B cell (primary cell): ENCODE measurements at regions not wholly inside any gene's neighbourhood (a gene's known extent, or its start where the extent isn't known, plus 50 kb on each side); places are given as distances from the start of the nearest gene placed in this dataset.

Source experiments
- ATAC-seq: fragments of 200-7000 bp; cut with Tn5 transposase; one replicate; pipeline ENCODE4 v1.10.0; 2021; ENCODE audit warnings: low read depth, mild to moderate bottlenecking, moderate number of reproducible peaks, moderate library complexity
- CTCF ChIA-PET: fragments of 350-600 bp; sonication (Branson Sonifier 250); formaldehyde crosslinking; loops from one replicate; lab custom pipeline; 2021; ENCODE audit warnings: antibody characterized with exemption, inconsistent platforms; lab: Charles Lee
- POLR2A ChIA-PET: fragments of 350-600 bp; sonication (Branson Sonifier 250); formaldehyde crosslinking; loops from one replicate; lab custom pipeline; 2021; ENCODE audit warnings: antibody characterized with exemption; lab: Charles Lee
- DNase-seq: peaks from one replicate; pipeline ENCODE4 v3.0.0; 2013
- H2AFZ ChIP-seq: 2 replicates; pipeline ENCODE4 v1.6.1; 2012; ENCODE audit warnings: mild to moderate bottlenecking, low read depth, low read length; ENCODE audit not compliant: insufficient read depth, poor library complexity, severe bottlenecking
- H3K27ac ChIP-seq, 2 donors: 1 replicate in 1 of 2; 2 replicates in 1 of 2; pipeline ENCODE4 v1.5.1; 2012 to 2013; ENCODE audit warnings: low read length in 2 of 2, mild to moderate bottlenecking in 2 of 2, moderate library complexity in 1 of 2
- H3K27me3 ChIP-seq, 4 experiments: fragments of 200-600 bp in 1 of 4; sonication (generic) in 1 of 4; replicated peaks in 1 of 4; 1 replicate in 2 of 4; 2 replicates in 2 of 4; pipeline versions ENCODE4 v1.6.1 to v1.7.0; 2013 to 2016; ENCODE audit warnings: low read length in 3 of 4, mild to moderate bottlenecking in 2 of 4, mixed read lengths in 1 of 4, moderate library complexity in 1 of 4; ENCODE audit not compliant: insufficient read depth in 4 of 4, control insufficient read depth in 3 of 4; ENCODE audit errors: control extremely low read depth in 1 of 4
- H3K36me3 ChIP-seq, 2 experiments: replicated peaks in 1 of 2; 1 replicate in 1 of 2; 2 replicates in 1 of 2; pipeline versions ENCODE4 v1.6.1 to v1.7.1; 2013; ENCODE audit warnings: low read length in 1 of 2; ENCODE audit not compliant: insufficient read depth in 2 of 2, control insufficient read depth in 1 of 2; ENCODE audit errors: control extremely low read depth in 1 of 2, extremely low read depth in 1 of 2
- H3K4me1 ChIP-seq, 2 donors: fragments of 200-600 bp in 1 of 2; sonication (generic) in 1 of 2; 1 replicate in 1 of 2; 2 replicates in 1 of 2; pipeline versions ENCODE4 v1.5.1 to v1.6.1; 2013 to 2017; ENCODE audit warnings: low read length in 2 of 2; ENCODE audit not compliant: control insufficient read depth in 2 of 2, insufficient read depth in 2 of 2
- H3K4me2 ChIP-seq: replicated peaks from 2 replicates; pipeline ENCODE3; 2012; ENCODE audit warnings: mild to moderate bottlenecking, low read depth, low read length; ENCODE audit not compliant: poor library complexity, severe bottlenecking
- H3K4me3 ChIP-seq, 5 experiments: fragments of 200-600 bp in 1 of 5; sonication (generic) in 1 of 5; 1 replicate in 3 of 5; 2 replicates in 2 of 5; pipeline versions ENCODE4 v1.5.1 to v1.7.0; 2011 to 2016; ENCODE audit warnings: low read length in 4 of 5, mild to moderate bottlenecking in 4 of 5, low read depth in 2 of 5, control low read depth in 1 of 5, moderate library complexity in 1 of 5; ENCODE audit not compliant: insufficient read depth in 1 of 5; ENCODE audit errors: control extremely low read depth in 1 of 5, extremely low read depth in 1 of 5
- H3K79me2 ChIP-seq: fragments of 200-600 bp; sonication (generic); one replicate; pipeline ENCODE4 v1.6.0; 2016; ENCODE audit warnings: low read length; ENCODE audit not compliant: control insufficient read depth, insufficient read depth
- H3K9ac ChIP-seq: fragments of 200-600 bp; sonication (generic); 2 replicates; pipeline ENCODE4 v1.6.1; 2017; ENCODE audit warnings: mild to moderate bottlenecking, low read length, moderate library complexity
- H3K9me3 ChIP-seq, 3 donors: one replicate each; pipeline versions ENCODE4 v1.6.1 to v1.7.1; 2013; ENCODE audit warnings: low read length in 2 of 3; ENCODE audit not compliant: control insufficient read depth in 2 of 3, insufficient read depth in 1 of 3; ENCODE audit errors: control extremely low read depth in 1 of 3
- H4K20me1 ChIP-seq: 2 replicates; pipeline ENCODE4 v1.6.0; 2012; ENCODE audit warnings: mild to moderate bottlenecking, low read length; ENCODE audit not compliant: insufficient read depth, control insufficient read depth, poor library complexity, severe bottlenecking
- H3K27ac Mint-ChIP-seq: one replicate; pipeline ENCODE4 v1.8.0; 2021; ENCODE audit warnings: mixed read lengths
- H3K27me3 Mint-ChIP-seq: one replicate; pipeline ENCODE4 v1.8.0; 2021; ENCODE audit warnings: mixed read lengths
- H3K4me1 Mint-ChIP-seq: one replicate; pipeline ENCODE4 v1.8.0; 2021; ENCODE audit warnings: mixed read lengths
- H3K4me3 Mint-ChIP-seq: one replicate; pipeline ENCODE4 v1.8.0; 2021; ENCODE audit warnings: mixed read lengths
- H3K9me3 Mint-ChIP-seq: one replicate; pipeline ENCODE4 v1.8.0; 2022; ENCODE audit warnings: mixed read lengths; ENCODE audit not compliant: insufficient read depth
- EZH2 ChIP-seq: IDR thresholded peaks from 2 replicates; pipeline ENCODE4 v1.6.1; 2012; ENCODE audit warnings: borderline replicate concordance, low read depth, mild to moderate bottlenecking, moderate library complexity, low read length; ENCODE audit not compliant: insufficient read depth, poor library complexity, severe bottlenecking
- WGBS: methylation state at CpG from one replicate; pipeline ENCODE4 v1.1.5; 2013; ENCODE audit warnings: missing lambda C conversion rate; ENCODE audit not compliant: insufficient coverage; 5-methylcytosine and 5-hydroxymethylcytosine counted together
- intact Hi-C: fragments of 100-400 bp; cut with micrococcal nuclease; formaldehyde crosslinking; loops from one replicate; pipeline ENCODE4 v1.10.0; 2022
- TF ChIP-seq, protein P1 (sequence below): fragments of 200-600 bp; IDR thresholded peaks from one replicate; pipeline ENCODE4 v1.8.0; 2022; ENCODE audit warnings: antibody characterized with exemption, mild to moderate bottlenecking

DNA sequence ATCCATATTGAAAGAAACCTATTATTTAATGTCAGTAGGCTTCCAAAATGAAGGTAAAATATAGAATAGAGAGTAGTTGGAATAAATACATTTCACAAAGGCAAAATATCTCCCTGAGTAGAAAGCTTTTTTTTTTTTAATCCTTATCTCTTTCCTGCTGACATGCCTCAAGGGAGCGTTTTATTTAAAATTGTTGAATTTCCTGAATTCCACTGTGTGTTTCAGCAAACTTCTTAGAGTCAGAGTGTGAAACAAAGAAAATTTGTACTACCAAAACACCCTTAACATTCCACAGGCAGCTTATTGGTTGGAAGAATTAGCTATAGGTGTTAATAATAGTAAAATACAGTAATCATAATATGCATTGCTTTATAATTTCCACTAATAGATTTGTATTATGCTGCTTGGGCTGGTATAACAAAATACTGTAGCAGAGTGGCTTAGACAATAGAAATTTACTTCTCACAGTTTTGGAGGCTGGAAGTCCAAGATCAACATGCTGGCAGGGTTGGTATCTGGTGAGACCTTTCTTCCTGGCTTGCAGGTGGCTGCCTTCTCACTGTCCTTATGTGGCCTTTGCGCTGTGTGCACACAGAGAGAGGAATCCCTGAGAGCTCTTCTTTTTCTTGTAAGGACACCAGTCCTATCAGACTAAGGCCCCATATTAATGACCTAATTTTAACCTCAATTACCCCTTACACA lies 468.4 kb upstream of the C1orf87 start:
- ATAC-seq: no peak
- 80% methylated on average over 1 of the region's 2 CpGs for WGBS
- H3K79me2 ChIP-seq: no peaks in the 10 kb centered on the region
- H3K4me2 ChIP-seq: no peak overlapping the region
- intact Hi-C loops: no loop called here
- no peak overlapping the region for H2AFZ ChIP-seq
- peaks cover 2% of the 10 kb centered on the region for H3K9me3 Mint-ChIP-seq
- no peaks in the 10 kb centered on the region for H3K4me1 ChIP-seq
- DNase-seq: no peak
- H3K36me3 ChIP-seq: no peaks in the 10 kb centered on the region
- H3K4me3 ChIP-seq: no peak overlapping the region
- H3K9me3 ChIP-seq: peaks cover 0 to 4% (median 0%) of the 10 kb centered on the region in 3 donors
- H3K9ac ChIP-seq: no peak overlapping the region
- H3K27me3 ChIP-seq: no peaks in the 10 kb centered on the region
- CTCF ChIA-PET: no interaction called here
- no peak overlapping the region for H3K4me3 Mint-ChIP-seq
- no peak overlapping the region for H3K27ac ChIP-seq
- no peaks in the 10 kb centered on the region for H4K20me1 ChIP-seq
- POLR2A ChIA-PET: no interaction called here
- H3K27me3 Mint-ChIP-seq: no peaks in the 10 kb centered on the region
- no peak overlapping the region for H3K27ac Mint-ChIP-seq
- H3K4me1 Mint-ChIP-seq: no peaks in the 10 kb centered on the region
- TF ChIP-seq EZH2: no peak
- TF ChIP-seq, protein P1, sequence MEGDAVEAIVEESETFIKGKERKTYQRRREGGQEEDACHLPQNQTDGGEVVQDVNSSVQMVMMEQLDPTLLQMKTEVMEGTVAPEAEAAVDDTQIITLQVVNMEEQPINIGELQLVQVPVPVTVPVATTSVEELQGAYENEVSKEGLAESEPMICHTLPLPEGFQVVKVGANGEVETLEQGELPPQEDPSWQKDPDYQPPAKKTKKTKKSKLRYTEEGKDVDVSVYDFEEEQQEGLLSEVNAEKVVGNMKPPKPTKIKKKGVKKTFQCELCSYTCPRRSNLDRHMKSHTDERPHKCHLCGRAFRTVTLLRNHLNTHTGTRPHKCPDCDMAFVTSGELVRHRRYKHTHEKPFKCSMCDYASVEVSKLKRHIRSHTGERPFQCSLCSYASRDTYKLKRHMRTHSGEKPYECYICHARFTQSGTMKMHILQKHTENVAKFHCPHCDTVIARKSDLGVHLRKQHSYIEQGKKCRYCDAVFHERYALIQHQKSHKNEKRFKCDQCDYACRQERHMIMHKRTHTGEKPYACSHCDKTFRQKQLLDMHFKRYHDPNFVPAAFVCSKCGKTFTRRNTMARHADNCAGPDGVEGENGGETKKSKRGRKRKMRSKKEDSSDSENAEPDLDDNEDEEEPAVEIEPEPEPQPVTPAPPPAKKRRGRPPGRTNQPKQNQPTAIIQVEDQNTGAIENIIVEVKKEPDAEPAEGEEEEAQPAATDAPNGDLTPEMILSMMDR: no peak

DNA sequence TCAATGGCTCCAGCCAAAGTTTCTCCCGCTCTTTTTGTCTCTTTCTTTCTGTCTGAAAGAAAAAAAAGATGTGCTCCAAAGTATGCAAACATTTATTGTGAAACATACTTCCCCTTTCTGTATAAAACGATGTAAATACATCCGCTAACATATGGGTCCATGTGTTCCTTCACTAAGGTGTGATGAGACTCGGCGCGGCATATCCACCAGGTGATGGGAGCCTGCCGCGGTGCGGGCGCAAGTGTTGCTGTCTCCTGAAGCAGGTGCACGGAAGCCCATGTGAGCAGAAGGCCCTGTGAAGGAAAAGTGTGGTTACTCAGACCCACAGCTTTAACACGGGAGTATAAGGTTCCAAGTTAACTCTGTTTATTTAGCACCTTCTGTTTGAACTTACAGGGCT lies 466.6 kb upstream of the C1orf87 start:
- Histone ChIP-seq H3K4me3 (no peak overlapping the region), H3K79me2 (no peaks in the 10 kb centered on the region), H3K4me2 (no peak overlapping the region), H3K36me3 (no peaks in the 10 kb centered on the region), H4K20me1 (no peaks in the 10 kb centered on the region), H3K27ac (no peak overlapping the region), H3K27me3 (no peaks in the 10 kb centered on the region), H3K4me1 (no peaks in the 10 kb centered on the region), H3K9ac (no peak overlapping the region), H3K9me3 (peaks cover 0 to 4% (median 0%) of the 10 kb centered on the region in 3 donors), H2AFZ (no peak overlapping the region)
- H3K4me1 Mint-ChIP-seq: no peaks in the 10 kb centered on the region
- intact Hi-C loops: no loop called here
- ATAC-seq (no peak), DNase-seq (no peak)
- no peak overlapping the region for H3K27ac Mint-ChIP-seq
- 71% methylated on average over 10 of the region's 12 CpGs for WGBS
- ChIA-PET CTCF (no interaction called here), POLR2A (no interaction called here)
- no peak for TF ChIP-seq EZH2
- TF ChIP-seq, protein P1: no peak
- H3K9me3 Mint-ChIP-seq: peaks cover 2% of the 10 kb centered on the region
- H3K27me3 Mint-ChIP-seq: no peaks in the 10 kb centered on the region
- no peak overlapping the region for H3K4me3 Mint-ChIP-seq
